ENCODE measurements at regions not wholly inside any gene's neighbourhood (a gene's known extent, or its start where the extent isn't known, plus 50 kb on each side); places are given as distances from the start of the nearest gene placed in this dataset.

DNA sequence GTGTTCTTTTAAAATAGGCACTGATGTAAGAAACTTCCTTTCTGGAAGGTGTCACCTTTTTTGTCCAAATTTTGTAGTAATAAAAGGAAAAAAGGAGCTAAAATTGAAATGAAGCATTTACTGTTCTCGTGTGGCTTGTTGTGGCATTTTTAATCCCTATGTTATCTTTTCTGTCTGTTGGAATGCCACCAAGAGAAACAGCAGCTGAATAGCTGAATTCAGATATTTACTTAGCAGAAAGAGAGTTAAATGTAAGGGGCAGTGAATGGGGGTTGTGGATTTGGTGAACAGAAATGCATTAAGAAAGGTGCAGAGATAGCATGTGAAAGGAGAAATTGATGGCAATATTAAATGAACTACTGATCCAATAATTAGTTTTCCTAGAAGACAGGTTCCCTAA lies 573.6 kb upstream of the EPHA7 start:
- Histone ChIP-seq H3K4me3 (no peak overlapping the region), H3K27ac (replicated peaks) (no peak overlapping the region), H3K36me3 (no peaks in the 10 kb centered on the region), H3K4me1 (no peaks in the 10 kb centered on the region), H3K27me3 (ENCODE audit: low read depth) (no peaks in the 10 kb centered on the region), H3K9me3 (replicated peaks) (no peaks in the 10 kb centered on the region)
- TF ChIP-seq CTCF (IDR thresholded peaks at IDR 0.05; ENCODE audit: borderline replicate concordance), result no peak
- no peak for DNase-seq
- intact Hi-C loops (cut with micrococcal nuclease), result no loop called here

GRCh38 chr6:93989630-93990029 lies 570.3 kb upstream of the EPHA7 start:
- Histone ChIP-seq H3K4me3 (no peak overlapping the region), H3K36me3 (no peaks in the 10 kb centered on the region), H3K4me1 (no peaks in the 10 kb centered on the region), H3K27ac (replicated peaks) (no peak overlapping the region), H3K27me3 (ENCODE audit: low read depth) (no peaks in the 10 kb centered on the region), H3K9me3 (replicated peaks) (no peaks in the 10 kb centered on the region)
- no peak for TF ChIP-seq CTCF (IDR thresholded peaks at IDR 0.05; ENCODE audit: borderline replicate concordance)
- no peak for DNase-seq
- intact Hi-C loops (cut with micrococcal nuclease), result no loop called here

DNA sequence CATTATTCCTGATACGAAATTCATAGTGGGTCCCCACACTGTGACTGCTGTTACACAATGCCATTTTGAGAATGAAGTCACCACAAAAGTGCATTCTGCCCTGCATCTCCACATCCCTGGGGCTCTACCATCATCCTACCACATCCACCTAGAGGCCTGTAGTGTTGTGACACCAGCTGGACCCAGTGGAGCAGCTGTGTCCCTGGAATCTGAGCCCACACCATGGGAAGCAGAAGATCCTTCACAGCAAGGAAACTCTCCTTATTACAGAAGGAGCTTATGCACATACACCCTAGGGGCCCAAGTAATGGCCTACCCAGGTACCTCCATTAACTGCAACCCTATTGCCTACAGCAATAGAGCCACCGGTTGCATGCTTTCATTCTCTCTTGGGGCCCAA lies 566.6 kb upstream of the EPHA7 start:
- H3K4me3 ChIP-seq, result no peak overlapping the region
- no peak for TF ChIP-seq CTCF (IDR thresholded peaks at IDR 0.05; ENCODE audit: borderline replicate concordance)

DNA sequence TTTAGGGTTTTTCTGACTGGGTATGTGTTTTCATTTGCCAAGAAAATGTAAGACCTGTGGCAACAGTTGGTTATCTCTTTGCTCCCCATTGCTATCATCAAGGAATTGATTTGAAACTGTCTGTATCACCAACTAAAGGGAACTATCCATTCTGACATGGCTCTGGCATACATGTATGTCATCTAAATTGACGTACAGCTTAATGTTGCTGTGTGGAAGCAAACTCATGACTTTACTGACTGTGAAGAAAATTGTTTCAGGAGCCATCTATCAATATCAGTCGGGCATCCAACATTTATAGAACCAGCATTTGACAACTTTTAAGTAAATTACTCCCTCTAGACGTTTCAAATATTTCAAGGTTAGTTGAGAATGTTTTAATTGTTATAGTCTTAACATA lies 555.8 kb upstream of the EPHA7 start:
- no peaks in the 10 kb centered on the region for H3K27me3 ChIP-seq (ENCODE audit: low read depth)
- no peaks in the 10 kb centered on the region for H3K4me1 ChIP-seq
- no peak for TF ChIP-seq CTCF (IDR thresholded peaks at IDR 0.05; ENCODE audit: borderline replicate concordance)
- H3K36me3 ChIP-seq, result no peaks in the 10 kb centered on the region
- H3K9me3 ChIP-seq (replicated peaks), result peaks cover 6% of the 10 kb centered on the region
- no peak overlapping the region for H3K4me3 ChIP-seq
- DNase-seq, result no peak
- intact Hi-C loops (cut with micrococcal nuclease), result no loop called here
- no peak overlapping the region for H3K27ac ChIP-seq (replicated peaks)

More for the DNA sequence above, 566.6 kb upstream of the EPHA7 start:
- Histone ChIP-seq H3K27ac (replicated peaks) (no peak overlapping the region), H3K9me3 (replicated peaks) (no peaks in the 10 kb centered on the region), H3K4me1 (no peaks in the 10 kb centered on the region), H3K36me3 (no peaks in the 10 kb centered on the region), H3K27me3 (ENCODE audit: low read depth) (no peaks in the 10 kb centered on the region)
- intact Hi-C loops (cut with micrococcal nuclease), result no loop called here
- DNase-seq, result no peak

DNA sequence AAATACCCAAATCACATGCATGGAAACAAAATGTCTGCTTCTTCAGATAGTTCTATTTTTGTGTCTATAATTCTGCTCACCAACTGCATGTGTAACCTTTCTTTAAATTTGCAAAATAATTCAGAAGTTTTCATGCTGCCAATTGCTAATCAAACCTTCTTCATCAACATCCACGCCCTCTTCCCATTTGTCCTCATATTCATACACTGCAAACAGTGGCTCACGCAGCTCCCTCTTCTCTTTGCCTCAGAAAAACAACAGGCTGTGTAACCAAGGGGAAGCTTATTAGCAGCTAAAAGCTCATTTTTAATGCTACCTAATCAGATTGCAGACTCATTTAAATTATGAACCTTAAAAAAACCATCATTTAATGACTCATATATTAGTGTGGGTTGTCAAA lies 555.0 kb upstream of the EPHA7 start:
- Histone ChIP-seq H3K4me3 (no peak overlapping the region), H3K4me1 (no peaks in the 10 kb centered on the region), H3K9me3 (replicated peaks) (peaks cover 6% of the 10 kb centered on the region), H3K27ac (replicated peaks) (no peak overlapping the region), H3K27me3 (ENCODE audit: low read depth) (no peaks in the 10 kb centered on the region), H3K36me3 (no peaks in the 10 kb centered on the region)
- intact Hi-C loops (cut with micrococcal nuclease), result no loop called here
- DNase-seq, result no peak
- TF ChIP-seq CTCF (IDR thresholded peaks at IDR 0.05; ENCODE audit: borderline replicate concordance), result no peak

DNA sequence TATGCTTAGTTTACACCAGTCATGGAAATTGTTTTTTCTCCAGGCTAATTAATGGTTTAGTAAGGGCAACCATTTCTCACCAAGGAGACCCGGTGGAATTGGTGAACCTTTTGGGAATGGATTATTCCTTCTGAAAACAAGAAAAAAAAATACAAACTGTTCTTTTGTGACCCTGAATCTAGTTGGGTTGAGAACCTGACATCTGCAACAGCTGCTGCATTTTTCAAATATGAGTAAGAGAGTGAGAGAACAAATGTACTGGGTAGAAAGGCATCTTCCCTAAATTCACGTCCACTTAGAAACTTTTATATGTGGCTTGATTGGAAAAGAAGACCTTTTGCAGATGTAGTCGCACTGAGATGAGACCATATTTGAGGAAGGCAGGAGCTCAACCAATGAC lies 553.4 kb upstream of the EPHA7 start:
- intact Hi-C loops (cut with micrococcal nuclease), result no loop called here
- no peak for TF ChIP-seq CTCF (IDR thresholded peaks at IDR 0.05; ENCODE audit: borderline replicate concordance)
- Histone ChIP-seq H3K4me3 (no peak overlapping the region), H3K27me3 (ENCODE audit: low read depth) (no peaks in the 10 kb centered on the region), H3K4me1 (no peaks in the 10 kb centered on the region), H3K36me3 (no peaks in the 10 kb centered on the region), H3K9me3 (replicated peaks) (peaks cover 6% of the 10 kb centered on the region), H3K27ac (replicated peaks) (no peak overlapping the region)
- no peak for DNase-seq

Measured in left ventricle myocardium inferior (tissue), 1 donor.